GM18511 (cell line): ENCODE measurements at regions not wholly inside any gene's neighbourhood (a gene's known extent, or its start where the extent isn't known, plus 50 kb on each side); places are given as distances from the start of the nearest gene placed in this dataset.
"Not testable (repeated sequence)": the region's sequence is repeated elsewhere in the genome, so short reads cannot be mapped to it uniquely, and the experiment has no call there.

Experiments
- ATAC-seq: cut with Tn5 transposase; IDR thresholded peaks from one replicate; pipeline ENCODE4 v1.9.1; 2021; ENCODE audit warnings: mild to moderate bottlenecking, moderate library complexity; ENCODE audit not compliant: unreplicated experiment

- no peak for ATAC-seq
Observed at GRCh38 chr6:25112322-25112773, 166.8 kb upstream of the CARMIL1 start.

- no peak for ATAC-seq
Observed at GRCh38 chr6:25113436-25113835, 165.7 kb upstream of the CARMIL1 start.

GRCh38 chr6:25118038-25118437, 161.1 kb upstream of the CARMIL1 start:
- ATAC-seq = no peak

GRCh38 chr6:25121186-25121585, 158.0 kb upstream of the CARMIL1 start:
- no peak for ATAC-seq

GRCh38 chr6:25122001-25122400, 157.2 kb upstream of the CARMIL1 start:
- ATAC-seq = no peak

- no peak for ATAC-seq
Observed at GRCh38 chr6:25122622-25123237, 156.4 kb upstream of the CARMIL1 start.

- ATAC-seq = no peak
Observed at GRCh38 chr6:25124216-25124715, 154.9 kb upstream of the CARMIL1 start.

- no peak for ATAC-seq
Observed at GRCh38 chr6:25125736-25126135, 153.4 kb upstream of the CARMIL1 start.

- no peak for ATAC-seq
Observed at GRCh38 chr6:25127076-25127837, 151.9 kb upstream of the CARMIL1 start.

- ATAC-seq = no peak
Observed at GRCh38 chr6:25130518-25130917, 148.7 kb upstream of the CARMIL1 start.

GRCh38 chr6:25132934-25133333, 146.2 kb upstream of the CARMIL1 start:
- ATAC-seq = no peak

GRCh38 chr6:25133568-25133967, 145.6 kb upstream of the CARMIL1 start:
- no peak for ATAC-seq

- ATAC-seq = no peak
Observed at GRCh38 chr6:25136854-25137253, 142.3 kb upstream of the CARMIL1 start.

- no peak for ATAC-seq
Observed at GRCh38 chr6:25137480-25137879, 141.7 kb upstream of the CARMIL1 start.

GRCh38 chr6:25137916-25138232, 141.3 kb upstream of the CARMIL1 start:
- ATAC-seq = peak; percentile 54

- peak; percentile 96 for ATAC-seq
Observed at GRCh38 chr6:25138233-25138933, 140.8 kb upstream of the CARMIL1 start.

GRCh38 chr6:25138934-25139415, 140.2 kb upstream of the CARMIL1 start:
- ATAC-seq = peak; percentile 20

- ATAC-seq = not testable (repeated sequence)
Observed at GRCh38 chr6:25139608-25140007, 139.6 kb upstream of the CARMIL1 start.

GRCh38 chr6:25142506-25142905, 136.7 kb upstream of the CARMIL1 start:
- ATAC-seq = no peak

GRCh38 chr6:25144919-25145318, 134.3 kb upstream of the CARMIL1 start:
- ATAC-seq = no peak

GRCh38 chr6:25147223-25147622, 132.0 kb upstream of the CARMIL1 start:
- peak; percentile 99 for ATAC-seq

- ATAC-seq = no peak
Observed at GRCh38 chr6:25150031-25150430, 129.1 kb upstream of the CARMIL1 start.
